GM20000 (cell line): ENCODE measurements at regions not wholly inside any gene's neighbourhood (a gene's known extent, or its start where the extent isn't known, plus 50 kb on each side); places are given as distances from the start of the nearest gene placed in this dataset.

Experiments used
- DNase-seq: peaks from one replicate; pipeline ENCODE4 v3.0.0; 2012; ENCODE audit warnings: low spot score
- CTCF ChIP-seq: IDR thresholded peaks from 2 replicates; pipeline ENCODE4 v1.5.1; 2012; ENCODE audit warnings: mild to moderate bottlenecking, control low read depth; ENCODE audit errors: extremely low read depth, missing control alignments

- DNase-seq, result no peak
- no peak for TF ChIP-seq CTCF
These were observed 502.5 kb upstream of the GHITM start for GRCh38 chr10:83636826-83637225.

GRCh38 chr10:83647526-83647925, 491.8 kb upstream of the GHITM start:
- no peak for TF ChIP-seq CTCF
- no peak for DNase-seq

GRCh38 chr10:83648201-83648600, 491.1 kb upstream of the GHITM start:
- TF ChIP-seq CTCF, result no peak
- DNase-seq, result no peak

GRCh38 chr10:83649471-83649870, 489.8 kb upstream of the GHITM start:
- TF ChIP-seq CTCF, result no peak
- no peak for DNase-seq

GRCh38 chr10:83654689-83655088, 484.6 kb upstream of the GHITM start:
- DNase-seq, result no peak

GRCh38 chr10:83656924-83657323, 482.4 kb upstream of the GHITM start:
- DNase-seq, result no peak

More at GRCh38 chr10:83654689-83655088, 484.6 kb upstream of the GHITM start:
- TF ChIP-seq CTCF, result no peak

GRCh38 chr10:83657487-83657886, 481.8 kb upstream of the GHITM start:
- no peak for TF ChIP-seq CTCF
- DNase-seq, result no peak

More at GRCh38 chr10:83656924-83657323, 482.4 kb upstream of the GHITM start:
- TF ChIP-seq CTCF, result no peak

GRCh38 chr10:83663918-83664317, 475.4 kb upstream of the GHITM start:
- no peak for DNase-seq
- TF ChIP-seq CTCF, result no peak
